IMR-90 (cell line): ENCODE measurements at regions not wholly inside any gene's neighbourhood (a gene's known extent, or its start where the extent isn't known, plus 50 kb on each side); places are given as distances from the start of the nearest gene placed in this dataset.

ENCODE experiments used
- ATAC-seq: fragments of 200-7000 bp; cut with Tn5 transposase; 2 replicates; pipeline ENCODE4 v1.9.1; 2020; ENCODE audit warnings: low read depth, mild to moderate bottlenecking, moderate library complexity
- BruUV-seq: library from RNA; stranded (reverse); fragments of 400-500 nt; replicated peaks from 2 replicates; lab custom pipeline; 2021; lab: Mats Ljungman, UMichigan
- CTCF ChIA-PET: fragments of 300-600 bp; formaldehyde crosslinking; extraction: SDS; loops from one replicate; lab custom pipeline; 2021; ENCODE audit warnings: antibody characterized with exemption; lab: Yijun Ruan, JAX
- POLR2A ChIA-PET: fragments of 300-600 bp; sonication (Branson Sonifier 250); formaldehyde crosslinking; loops from one replicate; lab custom pipeline; 2022; ENCODE audit warnings: antibody characterized with exemption; ENCODE audit not compliant: unreplicated experiment; lab: Charles Lee
- DNase-seq: peaks from one replicate; pipeline ENCODE4 v3.0.0; 2013
- H2AFZ ChIP-seq: replicated peaks from 2 replicates; pipeline ENCODE3; 2013; ENCODE audit warnings: low read length, mild to moderate bottlenecking; ENCODE audit not compliant: poor library complexity
- H2AK5ac ChIP-seq: 2 replicates; pipeline ENCODE4 v1.6.1; 2013; ENCODE audit warnings: low read depth, low read length, inconsistent platforms
- H2AK9ac ChIP-seq: replicated peaks from 2 replicates; pipeline ENCODE3; 2013; ENCODE audit warnings: mild to moderate bottlenecking, low read depth, low read length, moderate library complexity; ENCODE audit not compliant: poor library complexity
- H2BK120ac ChIP-seq: 2 replicates; pipeline ENCODE4 v1.6.1; 2013; ENCODE audit warnings: low read depth, low read length, inconsistent platforms
- H2BK15ac ChIP-seq: 3 replicates; pipeline ENCODE4 v1.6.1; 2013; ENCODE audit warnings: low read depth, low read length, inconsistent platforms
- H2BK20ac ChIP-seq: 2 replicates; pipeline ENCODE4 v1.6.1; 2013; ENCODE audit warnings: low read depth, mild to moderate bottlenecking, inconsistent platforms, low read length, moderate library complexity
- H2BK5ac ChIP-seq: 2 replicates; pipeline ENCODE4 v1.6.1; 2013; ENCODE audit warnings: mild to moderate bottlenecking, low read depth, low read length, inconsistent platforms; ENCODE audit not compliant: poor library complexity, severe bottlenecking
- H3K14ac ChIP-seq: replicated peaks from 2 replicates; pipeline ENCODE4 v1.6.1; 2013; ENCODE audit warnings: low read depth, low read length, inconsistent platforms
- H3K18ac ChIP-seq: 2 replicates; pipeline ENCODE4 v1.6.1; 2013; ENCODE audit warnings: low read depth, low read length, control low read depth
- H3K23ac ChIP-seq: 2 replicates; pipeline ENCODE4 v1.6.1; 2013; ENCODE audit warnings: low read depth, low read length, inconsistent platforms
- H3K27ac ChIP-seq: 2 replicates; pipeline ENCODE4 v1.5.1; 2013; ENCODE audit warnings: mild to moderate bottlenecking, control low read depth, low read length; ENCODE audit not compliant: insufficient read depth
- H3K27me3 ChIP-seq: 2 replicates; pipeline ENCODE4 v1.6.1; 2013; ENCODE audit warnings: low read length; ENCODE audit not compliant: control insufficient read depth, insufficient read depth
- H3K36me3 ChIP-seq: 2 replicates; pipeline ENCODE4 v1.6.1; 2013; ENCODE audit warnings: low read length, mixed read lengths; ENCODE audit not compliant: control insufficient read depth, insufficient read depth
- H3K4ac ChIP-seq: 2 replicates; pipeline ENCODE4 v1.6.1; 2013; ENCODE audit warnings: low read depth, low read length, inconsistent platforms
- H3K4me1 ChIP-seq: 2 replicates; pipeline ENCODE4 v1.6.1; 2013; ENCODE audit warnings: low read length, mixed read lengths; ENCODE audit not compliant: control insufficient read depth, insufficient read depth
- H3K4me2 ChIP-seq: 2 replicates; pipeline ENCODE4 v1.6.1; 2013; ENCODE audit warnings: low read depth, mild to moderate bottlenecking, control low read depth, low read length, moderate library complexity
- H3K4me3 ChIP-seq: 2 replicates; pipeline ENCODE4 v1.5.1; 2013; ENCODE audit warnings: low read depth, mild to moderate bottlenecking, control low read depth, low read length, moderate library complexity; ENCODE audit not compliant: insufficient read depth
- H3K56ac ChIP-seq: 2 replicates; pipeline ENCODE4 v1.6.1; 2013; ENCODE audit warnings: low read length, inconsistent platforms; ENCODE audit not compliant: insufficient read depth; ENCODE audit errors: extremely low read depth
- H3K79me1 ChIP-seq, 2 experiments: 2 replicates each; pipeline ENCODE4 v1.6.1; 2013; ENCODE audit warnings: low read length in 2 of 2, inconsistent platforms in 1 of 2, low read depth in 1 of 2
- H3K9ac ChIP-seq: 2 replicates; pipeline ENCODE4 v1.6.1; 2013; ENCODE audit warnings: low read depth, low read length, control low read depth
- H3K9me1 ChIP-seq: 2 replicates; pipeline ENCODE4 v1.6.1; 2013; ENCODE audit warnings: low read length, inconsistent platforms; ENCODE audit not compliant: insufficient read depth
- H3K9me3 ChIP-seq: 2 replicates; pipeline ENCODE4 v1.6.1; 2013; ENCODE audit warnings: low read length; ENCODE audit not compliant: control insufficient read depth, insufficient read depth
- H4K20me1 ChIP-seq: 2 replicates; pipeline ENCODE4 v1.6.1; 2013; ENCODE audit warnings: low read length, inconsistent platforms; ENCODE audit not compliant: insufficient read depth
- H4K5ac ChIP-seq: 2 replicates; pipeline ENCODE4 v1.6.1; 2013; ENCODE audit warnings: mild to moderate bottlenecking, low read depth, low read length, control low read depth
- H4K8ac ChIP-seq, 2 experiments: 2 replicates each; pipeline ENCODE4 v1.6.1; 2013; ENCODE audit warnings: low read depth in 2 of 2, low read length in 2 of 2, control low read depth in 1 of 2, inconsistent platforms in 1 of 2
- H4K91ac ChIP-seq: 2 replicates; pipeline ENCODE4 v1.6.1; 2013; ENCODE audit warnings: low read depth, low read length, inconsistent platforms; ENCODE audit not compliant: insufficient read depth
- BHLHE40 ChIP-seq: fragments of 150-350 bp; IDR thresholded peaks from 2 replicates; pipeline ENCODE4 v1.6.1; 2016; ENCODE audit warnings: mild to moderate bottlenecking, low read depth, low read length
- CEBPB ChIP-seq: IDR thresholded peaks from 2 replicates; pipeline ENCODE4 v1.6.1; 2012; ENCODE audit warnings: low read depth, low read length, improper control_type of control experiment
- CHD1 ChIP-seq: IDR thresholded peaks from 2 replicates; pipeline ENCODE4 v1.6.1; 2012; ENCODE audit warnings: low read depth, low read length, improper control_type of control experiment
- FOS ChIP-seq: fragments of 150-350 bp; IDR thresholded peaks from 2 replicates; pipeline ENCODE4 v1.6.1; 2016; ENCODE audit warnings: low read depth, low read length
- MAZ ChIP-seq: IDR thresholded peaks from 2 replicates; pipeline ENCODE4 v1.6.1; 2012; ENCODE audit warnings: low read depth, mild to moderate bottlenecking, low read length, improper control_type of control experiment, moderate library complexity, borderline replicate concordance
- MXI1 ChIP-seq: IDR thresholded peaks from 2 replicates; pipeline ENCODE4 v1.6.1; 2012; ENCODE audit warnings: low read depth, mild to moderate bottlenecking, low read length, moderate library complexity, borderline replicate concordance
- NFE2L2 ChIP-seq: fragments of 150-350 bp; IDR thresholded peaks from 2 replicates; pipeline ENCODE4 v1.6.1; 2016; ENCODE audit warnings: low read depth, mild to moderate bottlenecking, low read length
- RAD21 ChIP-seq: IDR thresholded peaks from 2 replicates; pipeline ENCODE4 v1.6.1; 2012; ENCODE audit warnings: low read length, improper control_type of control experiment
- RCOR1 ChIP-seq: IDR thresholded peaks from 2 replicates; pipeline ENCODE4 v1.6.1; 2012; ENCODE audit warnings: mild to moderate bottlenecking, low read length, improper control_type of control experiment; ENCODE audit not compliant: insufficient replicate concordance
- RFX5 ChIP-seq: IDR thresholded peaks from 2 replicates; pipeline ENCODE4 v1.8.0; 2012; ENCODE audit warnings: low read depth, mild to moderate bottlenecking, low read length, moderate library complexity
- SMC3 ChIP-seq: fragments of 150-350 bp; IDR thresholded peaks from 2 replicates; pipeline ENCODE4 v1.6.1; 2016; ENCODE audit warnings: low read depth, mild to moderate bottlenecking, antibody characterized with exemption, low read length, moderate library complexity
- WGBS, 2 experiments: methylation state at CpG; one replicate each; pipeline versions ENCODE4 v1.1.5 to v1.1.7; 2013; ENCODE audit warnings: missing lambda C conversion rate in 2 of 2; ENCODE audit not compliant: insufficient read length in 1 of 2; ENCODE audit errors: extremely low coverage in 2 of 2; 5-methylcytosine and 5-hydroxymethylcytosine counted together
- dilution Hi-C: fragments of 300-500 bp; cut with HindIII; formaldehyde crosslinking; loops from one replicate; pipeline ENCODE4 v1.14.3; 2018; ENCODE audit warnings: low sequenced_read_pairs; ENCODE audit not compliant: unreplicated experiment
- in situ Hi-C: fragments of 300-500 bp; cut with MboI; formaldehyde crosslinking; loops from 3 replicates; pipeline ENCODE4 v1.14.3; 2019; ENCODE audit warnings: low sequenced_read_pairs, inconsistent platforms, mixed read lengths
- intact Hi-C: fragments of 100-400 bp; cut with micrococcal nuclease; formaldehyde crosslinking; loops from 2 replicates; pipeline ENCODE4 v1.10.0; 2022
- TF ChIP-seq, protein P1 (sequence below): fragments of 150-350 bp; IDR thresholded peaks from 2 replicates; pipeline ENCODE4 v1.6.1; 2016; ENCODE audit warnings: low read depth, mild to moderate bottlenecking, low read length, moderate library complexity, borderline replicate concordance
- TF ChIP-seq, protein P2 (sequence below): fragments of 150-350 bp; IDR thresholded peaks from 2 replicates; pipeline ENCODE4 v1.6.1; 2017; ENCODE audit warnings: mild to moderate bottlenecking, antibody characterized with exemption, low read length, low read depth

DNA sequence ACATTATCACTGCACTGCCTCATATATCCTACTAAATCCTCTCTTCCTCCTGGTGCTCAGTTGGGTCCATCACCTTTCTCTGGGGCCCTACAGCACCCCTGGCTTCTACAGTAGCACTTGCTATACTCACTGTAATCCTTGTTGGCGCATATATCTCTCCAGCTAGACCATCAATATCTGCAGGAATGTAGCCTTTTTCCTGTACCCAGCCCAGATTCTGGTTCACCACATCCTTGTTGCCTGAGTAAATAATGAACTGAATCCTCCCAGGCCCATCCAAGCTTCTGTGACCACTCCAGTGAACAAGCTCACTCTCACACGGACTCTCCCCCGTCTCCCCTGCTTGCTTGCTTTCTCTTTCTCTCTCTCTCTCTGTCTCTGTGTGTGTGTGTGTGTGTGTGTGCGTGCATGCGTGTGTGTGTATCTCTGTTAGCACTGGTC is 62.5 kb upstream of the LIPC start:
- H3K9me3 ChIP-seq: no peaks in the 10 kb centered on the region
- no peaks in the 10 kb centered on the region for H3K36me3 ChIP-seq
- no peaks in the 10 kb centered on the region for H4K20me1 ChIP-seq
- TF ChIP-seq NFE2L2 (no peak), CHD1 (no peak), MXI1 (no peak), SMC3 (no peak), RFX5 (no peak), RAD21 (peak; percentile 25; the same call in 1 of the 2 replicates), MAZ (peak; percentile 48; the same call in 1 of the 2 replicates), CEBPB (no peak), BHLHE40 (no peak), RCOR1 (no peak), FOS (no peak)
- TF ChIP-seq, protein P1, sequence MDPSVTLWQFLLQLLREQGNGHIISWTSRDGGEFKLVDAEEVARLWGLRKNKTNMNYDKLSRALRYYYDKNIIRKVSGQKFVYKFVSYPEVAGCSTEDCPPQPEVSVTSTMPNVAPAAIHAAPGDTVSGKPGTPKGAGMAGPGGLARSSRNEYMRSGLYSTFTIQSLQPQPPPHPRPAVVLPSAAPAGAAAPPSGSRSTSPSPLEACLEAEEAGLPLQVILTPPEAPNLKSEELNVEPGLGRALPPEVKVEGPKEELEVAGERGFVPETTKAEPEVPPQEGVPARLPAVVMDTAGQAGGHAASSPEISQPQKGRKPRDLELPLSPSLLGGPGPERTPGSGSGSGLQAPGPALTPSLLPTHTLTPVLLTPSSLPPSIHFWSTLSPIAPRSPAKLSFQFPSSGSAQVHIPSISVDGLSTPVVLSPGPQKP: no peak
- TF ChIP-seq, protein P2, sequence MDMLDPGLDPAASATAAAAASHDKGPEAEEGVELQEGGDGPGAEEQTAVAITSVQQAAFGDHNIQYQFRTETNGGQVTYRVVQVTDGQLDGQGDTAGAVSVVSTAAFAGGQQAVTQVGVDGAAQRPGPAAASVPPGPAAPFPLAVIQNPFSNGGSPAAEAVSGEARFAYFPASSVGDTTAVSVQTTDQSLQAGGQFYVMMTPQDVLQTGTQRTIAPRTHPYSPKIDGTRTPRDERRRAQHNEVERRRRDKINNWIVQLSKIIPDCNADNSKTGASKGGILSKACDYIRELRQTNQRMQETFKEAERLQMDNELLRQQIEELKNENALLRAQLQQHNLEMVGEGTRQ: no peak
- peak overlapping the region; percentile 81 for H3K4ac ChIP-seq
- peak overlapping the region; percentile 79 for H3K27ac ChIP-seq
- peak overlapping the region; percentile 58 for H3K56ac ChIP-seq
- H2AFZ ChIP-seq: peak overlapping the region; percentile 76
- H3K4me1 ChIP-seq: peaks cover 6% of the 10 kb centered on the region
- no TSS peak for BruUV-seq
- H3K14ac ChIP-seq: peak overlapping the region; percentile 30
- H3K18ac ChIP-seq: peak overlapping the region; percentile 30
- peak overlapping the region; percentile 38 to 56; a peak in 3 of 4 replicates for H4K8ac ChIP-seq
- no peaks in the 10 kb centered on the region for H3K79me1 ChIP-seq
- CTCF ChIA-PET: interaction anchor here (0.6 to 1.0 kb wide), 2 partner anchors 37 to 130 kb away, joined by 3 read pairs; no protein-coding TSS in a partner anchor
- no peaks in the 10 kb centered on the region for H3K27me3 ChIP-seq
- H3K9ac ChIP-seq: peak overlapping the region; percentile 65
- peak overlapping the region; percentile 29 for H2AK5ac ChIP-seq
- H4K5ac ChIP-seq: peak overlapping the region; percentile 25
- peak overlapping the region; percentile 72 for H2BK20ac ChIP-seq
- peaks cover 3% of the 10 kb centered on the region for H3K9me1 ChIP-seq
- peak overlapping the region; percentile 79 for H2BK120ac ChIP-seq
- peak overlapping the region; percentile 58 for H3K4me2 ChIP-seq
- H2BK5ac ChIP-seq: peak overlapping the region; percentile 93
- peak overlapping the region; percentile 71; the same call in 1 of the 2 replicates for H3K23ac ChIP-seq
- peak; percentile 95 for ATAC-seq
- peak; percentile 95 for DNase-seq
- in situ Hi-C loops: no loop called here
- POLR2A ChIA-PET: no interaction called here
- dilution Hi-C loops: no loop called here
- peak overlapping the region; percentile 93; the same call in 2 of the 3 replicates for H2BK15ac ChIP-seq
- H2AK9ac ChIP-seq: peak overlapping the region; percentile 18
- H3K4me3 ChIP-seq: peak overlapping the region; percentile 21; the same call in 1 of the 2 replicates
- H4K91ac ChIP-seq: peak overlapping the region; percentile 84
- intact Hi-C loops: no loop called here
- no CpG with 5 or more reads among the region's 5 CpGs for WGBS, 2 experiments
